NCI-H2171 (cell line): ENCODE measurements at regions not wholly inside any gene's neighbourhood (a gene's known extent, or its start where the extent isn't known, plus 50 kb on each side); places are given as distances from the start of the nearest gene placed in this dataset.
"Not testable (repeated sequence)": the region's sequence is repeated elsewhere in the genome, so short reads cannot be mapped to it uniquely, and the experiment has no call there.

Experiments
- DNase-seq: peaks from one replicate; lab custom pipeline; 2025; lab: John Stamatoyannopoulos, UW

- no peak for DNase-seq
Measured at GRCh38 chr4:131644619-131645018, 1504.5 kb upstream of the PCDH10 start.

GRCh38 chr4:131649227-131649626 is 1499.9 kb upstream of the PCDH10 start:
- DNase-seq = no peak

- DNase-seq = no peak
Measured at GRCh38 chr4:131650951-131651350, 1498.1 kb upstream of the PCDH10 start.

- not testable (repeated sequence) for DNase-seq
Measured at GRCh38 chr4:131683314-131683713, 1465.8 kb upstream of the PCDH10 start.

GRCh38 chr4:131721883-131722282 is 1427.2 kb upstream of the PCDH10 start:
- DNase-seq = no peak

- DNase-seq = not testable (repeated sequence)
Measured at GRCh38 chr4:131723069-131723468, 1426.0 kb upstream of the PCDH10 start.

GRCh38 chr4:131724847-131725246 is 1424.2 kb upstream of the PCDH10 start:
- DNase-seq = not testable (repeated sequence)

GRCh38 chr4:131725521-131725920 is 1423.6 kb upstream of the PCDH10 start:
- not testable (repeated sequence) for DNase-seq

- not testable (repeated sequence) for DNase-seq
Measured at GRCh38 chr4:131726940-131727339, 1422.2 kb upstream of the PCDH10 start.

GRCh38 chr4:131727418-131727817 is 1421.7 kb upstream of the PCDH10 start:
- DNase-seq = not testable (repeated sequence)

- DNase-seq = not testable (repeated sequence)
Measured at GRCh38 chr4:131729205-131729604, 1419.9 kb upstream of the PCDH10 start.

- not testable (repeated sequence) for DNase-seq
Measured at GRCh38 chr4:131729716-131730398, 1419.2 kb upstream of the PCDH10 start.

GRCh38 chr4:131730574-131730973 is 1418.5 kb upstream of the PCDH10 start:
- DNase-seq = not testable (repeated sequence)

- not testable (repeated sequence) for DNase-seq
Measured at GRCh38 chr4:131732034-131732630, 1417.0 kb upstream of the PCDH10 start.

- DNase-seq = not testable (repeated sequence)
Measured at GRCh38 chr4:131734321-131734720, 1414.8 kb upstream of the PCDH10 start.

GRCh38 chr4:131734851-131735385 is 1414.2 kb upstream of the PCDH10 start:
- DNase-seq = not testable (repeated sequence)

- not testable (repeated sequence) for DNase-seq
Measured at GRCh38 chr4:131738991-131739390, 1410.1 kb upstream of the PCDH10 start.

- not testable (repeated sequence) for DNase-seq
Measured at GRCh38 chr4:131741836-131742235, 1407.3 kb upstream of the PCDH10 start.

- not testable (repeated sequence) for DNase-seq
Measured at GRCh38 chr4:131742536-131743205, 1406.4 kb upstream of the PCDH10 start.

GRCh38 chr4:131743348-131743747 is 1405.7 kb upstream of the PCDH10 start:
- DNase-seq = not testable (repeated sequence)

GRCh38 chr4:131747203-131747602 is 1401.9 kb upstream of the PCDH10 start:
- DNase-seq = not testable (repeated sequence)

GRCh38 chr4:131749224-131749623 is 1399.9 kb upstream of the PCDH10 start:
- not testable (repeated sequence) for DNase-seq

GRCh38 chr4:131750006-131750405 is 1399.1 kb upstream of the PCDH10 start:
- not testable (repeated sequence) for DNase-seq
